Left lung (tissue), 4 donors: ENCODE measurements at regions not wholly inside any gene's neighbourhood (a gene's known extent, or its start where the extent isn't known, plus 50 kb on each side); places are given as distances from the start of the nearest gene placed in this dataset.

Experiments used
- ATAC-seq: fragments of 200-7000 bp; cut with Tn5 transposase; one replicate; pipeline ENCODE4 v1.9.1; 2020; ENCODE audit warnings: moderate library complexity
- DNase-seq, 4 donors: peaks; one replicate each; pipeline ENCODE4 v3.0.0-alpha.2; 2013 to 2020
- H3K27ac ChIP-seq, 2 donors: fragments of 200-600 bp; sonication (generic) in 1 of 2; one replicate each; pipeline versions ENCODE4 v1.5.0 to v1.8.0; 2020 to 2021
- H3K27me3 ChIP-seq, 2 donors: fragments of 200-600 bp; sonication (generic) in 1 of 2; one replicate each; pipeline versions ENCODE4 v1.5.0 to v1.8.0; 2020 to 2021
- H3K36me3 ChIP-seq, 2 donors: fragments of 200-600 bp; sonication (generic) in 1 of 2; one replicate each; pipeline versions ENCODE4 v1.5.0 to v1.8.0; 2020 to 2021
- H3K4me1 ChIP-seq, 2 donors: fragments of 200-600 bp; one replicate each; pipeline ENCODE4 v1.8.0; 2021
- H3K4me3 ChIP-seq, 2 donors: fragments of 200-600 bp; sonication (generic) in 1 of 2; one replicate each; pipeline versions ENCODE4 v1.5.0 to v1.8.0; 2020 to 2021; ENCODE audit warnings: mild to moderate bottlenecking in 1 of 2
- H3K9me3 ChIP-seq, 2 donors: fragments of 200-600 bp; sonication (generic) in 1 of 2; one replicate each; pipeline versions ENCODE4 v1.5.0 to v1.8.0; 2020 to 2021
- intact Hi-C, 2 donors: fragments of 100-400 bp; cut with DNase I; formaldehyde crosslinking; loops; one replicate each; pipeline versions ENCODE4 v1.11.2 to v1.14.2; 2022
- TF ChIP-seq, protein P1 (sequence below), 2 donors: fragments of 200-600 bp; sonication (generic) in 1 of 2; IDR thresholded peaks; one replicate each; pipeline versions ENCODE4 v1.5.0 to v1.8.0; 2021; ENCODE audit warnings: antibody characterized with exemption in 2 of 2
- donor health status: DM: no; HTN: yes; CAD: no.
- donor health status: DM: no; HTN: no; CAD: no.

GRCh38 chrX:39414290-39414854, 613.1 kb downstream of the MID1IP1 start:
- H3K27ac ChIP-seq = no peak overlapping the region
- ATAC-seq = no peak
- intact Hi-C loops = no loop called here
- H3K27me3 ChIP-seq = no peaks in the 10 kb centered on the region
- H3K36me3 ChIP-seq = no peaks in the 10 kb centered on the region
- TF ChIP-seq, protein P1, sequence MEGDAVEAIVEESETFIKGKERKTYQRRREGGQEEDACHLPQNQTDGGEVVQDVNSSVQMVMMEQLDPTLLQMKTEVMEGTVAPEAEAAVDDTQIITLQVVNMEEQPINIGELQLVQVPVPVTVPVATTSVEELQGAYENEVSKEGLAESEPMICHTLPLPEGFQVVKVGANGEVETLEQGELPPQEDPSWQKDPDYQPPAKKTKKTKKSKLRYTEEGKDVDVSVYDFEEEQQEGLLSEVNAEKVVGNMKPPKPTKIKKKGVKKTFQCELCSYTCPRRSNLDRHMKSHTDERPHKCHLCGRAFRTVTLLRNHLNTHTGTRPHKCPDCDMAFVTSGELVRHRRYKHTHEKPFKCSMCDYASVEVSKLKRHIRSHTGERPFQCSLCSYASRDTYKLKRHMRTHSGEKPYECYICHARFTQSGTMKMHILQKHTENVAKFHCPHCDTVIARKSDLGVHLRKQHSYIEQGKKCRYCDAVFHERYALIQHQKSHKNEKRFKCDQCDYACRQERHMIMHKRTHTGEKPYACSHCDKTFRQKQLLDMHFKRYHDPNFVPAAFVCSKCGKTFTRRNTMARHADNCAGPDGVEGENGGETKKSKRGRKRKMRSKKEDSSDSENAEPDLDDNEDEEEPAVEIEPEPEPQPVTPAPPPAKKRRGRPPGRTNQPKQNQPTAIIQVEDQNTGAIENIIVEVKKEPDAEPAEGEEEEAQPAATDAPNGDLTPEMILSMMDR (IDR thresholded peaks at IDR 0.05) = no peak
- DNase-seq = no peak
- no peak overlapping the region for H3K4me3 ChIP-seq
- no peaks in the 10 kb centered on the region for H3K9me3 ChIP-seq
- no peaks in the 10 kb centered on the region for H3K4me1 ChIP-seq

DNA sequence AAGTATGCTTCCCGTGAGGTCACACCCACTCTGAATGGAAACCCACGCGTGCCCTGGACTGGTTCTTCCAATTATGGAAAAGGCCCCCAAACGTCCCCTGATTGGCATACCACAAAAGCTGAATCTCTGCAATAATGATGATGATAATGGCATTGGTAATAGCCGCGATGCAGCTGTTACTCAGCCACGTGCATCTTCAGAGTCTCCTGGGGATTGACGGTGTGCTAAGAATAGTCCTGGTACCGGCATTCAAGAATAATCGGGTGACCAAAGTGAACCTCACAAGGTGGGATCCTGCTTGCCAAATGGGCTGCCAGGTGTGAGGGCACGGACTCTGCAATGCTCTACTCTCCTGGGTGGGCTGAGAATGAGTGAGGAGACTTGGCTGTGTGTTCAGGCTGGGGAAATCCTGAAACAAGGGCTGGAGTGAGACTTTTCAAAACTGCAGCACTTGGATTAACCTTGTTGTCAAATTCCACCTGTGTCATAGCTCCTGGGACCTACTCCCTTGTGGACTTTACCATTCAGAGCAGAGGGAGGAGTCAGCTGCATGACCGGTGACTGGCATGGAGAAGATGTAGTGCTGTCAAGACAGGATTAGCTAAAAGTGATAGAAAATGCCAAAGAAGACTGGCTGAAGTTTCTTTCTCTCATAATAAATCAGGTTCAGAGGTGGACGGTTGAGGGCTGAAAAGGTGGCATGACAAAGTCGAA, 615.4 kb downstream of the MID1IP1 start:
- DNase-seq = no peak
- H3K27ac ChIP-seq = no peak overlapping the region
- H3K27me3 ChIP-seq = no peaks in the 10 kb centered on the region
- TF ChIP-seq, protein P1 (IDR thresholded peaks at IDR 0.05) = no peak
- no peak overlapping the region for H3K4me3 ChIP-seq
- H3K9me3 ChIP-seq = no peaks in the 10 kb centered on the region
- intact Hi-C loops = no loop called here
- no peaks in the 10 kb centered on the region for H3K36me3 ChIP-seq
- no peak for ATAC-seq
- no peaks in the 10 kb centered on the region for H3K4me1 ChIP-seq

- intact Hi-C loops = no loop called here
- H3K9me3 ChIP-seq = no peaks in the 10 kb centered on the region
- TF ChIP-seq, protein P1 (IDR thresholded peaks at IDR 0.05) = no peak
- peak overlapping the region in 1 of 2 donors; percentile 41 for H3K27ac ChIP-seq
- H3K27me3 ChIP-seq = no peaks in the 10 kb centered on the region
- no peak for ATAC-seq
- H3K36me3 ChIP-seq = no peaks in the 10 kb centered on the region
- H3K4me3 ChIP-seq = no peak overlapping the region
- H3K4me1 ChIP-seq = no peaks in the 10 kb centered on the region
- no peak for DNase-seq
Measured at GRCh38 chrX:39418254-39418704, 617.0 kb downstream of the MID1IP1 start.

GRCh38 chrX:39418731-39419638, 617.7 kb downstream of the MID1IP1 start:
- H3K27me3 ChIP-seq = no peaks in the 10 kb centered on the region
- H3K36me3 ChIP-seq = no peaks in the 10 kb centered on the region
- TF ChIP-seq, protein P1 (IDR thresholded peaks at IDR 0.05) = no peak
- H3K9me3 ChIP-seq = no peaks in the 10 kb centered on the region
- no peaks in the 10 kb centered on the region for H3K4me1 ChIP-seq
- DNase-seq (peak in 2 of 4 donors; percentile 63 to 82), ATAC-seq (no peak)
- H3K4me3 ChIP-seq = no peak overlapping the region
- peak overlapping the region in 1 of 2 donors; percentile 41 for H3K27ac ChIP-seq
- intact Hi-C loops = no loop called here

DNA sequence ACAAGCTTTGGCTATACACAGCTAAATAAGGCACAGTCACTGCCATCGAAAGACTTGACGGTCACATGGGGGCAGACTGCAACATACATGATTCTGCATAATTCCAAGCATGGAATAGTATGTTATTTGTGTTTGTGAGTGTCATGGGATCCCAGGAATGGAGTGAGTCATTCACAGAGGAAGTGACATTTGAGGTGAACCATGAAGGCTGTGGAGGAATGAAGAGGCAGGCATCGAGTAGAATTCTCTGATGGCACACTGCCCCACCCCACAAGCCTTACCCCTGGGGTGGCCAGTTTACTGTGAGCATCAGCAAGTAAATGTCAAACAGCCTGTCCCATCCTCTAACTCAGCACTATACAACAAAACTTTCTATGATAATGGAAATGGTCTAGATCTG, 619.7 kb downstream of the MID1IP1 start:
- Histone ChIP-seq H3K9me3 (no peaks in the 10 kb centered on the region), H3K36me3 (no peaks in the 10 kb centered on the region), H3K4me1 (no peaks in the 10 kb centered on the region), H3K27me3 (no peaks in the 10 kb centered on the region), H3K4me3 (no peak overlapping the region), H3K27ac (no peak overlapping the region)
- TF ChIP-seq, protein P1 (IDR thresholded peaks at IDR 0.05) = no peak
- DNase-seq (no peak), ATAC-seq (no peak)
- intact Hi-C loops = no loop called here
